Immature natural killer cell (primary cell): ENCODE measurements at regions not wholly inside any gene's neighbourhood (a gene's known extent, or its start where the extent isn't known, plus 50 kb on each side); places are given as distances from the start of the nearest gene placed in this dataset.

Experiments used
- DNase-seq, 3 donors: peaks; one replicate each; pipeline ENCODE4 v3.0.0; 2022; ENCODE audit warnings: mixed read lengths in 1 of 3
- H3K27ac Mint-ChIP-seq, 6 donors: one replicate each; pipeline ENCODE4 v1.8.0; 2020; ENCODE audit warnings: mixed read lengths in 6 of 6, mild to moderate bottlenecking in 5 of 6, inconsistent platforms in 4 of 6, moderate library complexity in 3 of 6
- H3K27me3 Mint-ChIP-seq, 3 donors: one replicate each; pipeline ENCODE4 v1.8.0; 2020 to 2021; ENCODE audit warnings: low read depth in 3 of 3, mild to moderate bottlenecking in 3 of 3, mixed read lengths in 3 of 3, moderate library complexity in 3 of 3, inconsistent platforms in 1 of 3
- H3K36me3 Mint-ChIP-seq, 3 donors: one replicate each; pipeline ENCODE4 v1.8.0; 2020; ENCODE audit warnings: mixed read lengths in 3 of 3, inconsistent platforms in 2 of 3, mild to moderate bottlenecking in 2 of 3
- H3K4me1 Mint-ChIP-seq, 2 donors: one replicate each; pipeline ENCODE4 v1.8.0; 2020; ENCODE audit warnings: inconsistent platforms in 2 of 2, mild to moderate bottlenecking in 2 of 2, mixed read lengths in 2 of 2, moderate library complexity in 1 of 2
- H3K4me3 Mint-ChIP-seq, 5 donors: one replicate each; pipeline ENCODE4 v1.8.0; 2020; ENCODE audit warnings: mild to moderate bottlenecking in 5 of 5, mixed read lengths in 5 of 5, inconsistent platforms in 3 of 5, moderate library complexity in 3 of 5
- H3K9me3 Mint-ChIP-seq, 6 donors: one replicate each; pipeline ENCODE4 v1.8.0; 2020; ENCODE audit warnings: mild to moderate bottlenecking in 6 of 6, mixed read lengths in 6 of 6, inconsistent platforms in 4 of 6, moderate library complexity in 3 of 6

DNA sequence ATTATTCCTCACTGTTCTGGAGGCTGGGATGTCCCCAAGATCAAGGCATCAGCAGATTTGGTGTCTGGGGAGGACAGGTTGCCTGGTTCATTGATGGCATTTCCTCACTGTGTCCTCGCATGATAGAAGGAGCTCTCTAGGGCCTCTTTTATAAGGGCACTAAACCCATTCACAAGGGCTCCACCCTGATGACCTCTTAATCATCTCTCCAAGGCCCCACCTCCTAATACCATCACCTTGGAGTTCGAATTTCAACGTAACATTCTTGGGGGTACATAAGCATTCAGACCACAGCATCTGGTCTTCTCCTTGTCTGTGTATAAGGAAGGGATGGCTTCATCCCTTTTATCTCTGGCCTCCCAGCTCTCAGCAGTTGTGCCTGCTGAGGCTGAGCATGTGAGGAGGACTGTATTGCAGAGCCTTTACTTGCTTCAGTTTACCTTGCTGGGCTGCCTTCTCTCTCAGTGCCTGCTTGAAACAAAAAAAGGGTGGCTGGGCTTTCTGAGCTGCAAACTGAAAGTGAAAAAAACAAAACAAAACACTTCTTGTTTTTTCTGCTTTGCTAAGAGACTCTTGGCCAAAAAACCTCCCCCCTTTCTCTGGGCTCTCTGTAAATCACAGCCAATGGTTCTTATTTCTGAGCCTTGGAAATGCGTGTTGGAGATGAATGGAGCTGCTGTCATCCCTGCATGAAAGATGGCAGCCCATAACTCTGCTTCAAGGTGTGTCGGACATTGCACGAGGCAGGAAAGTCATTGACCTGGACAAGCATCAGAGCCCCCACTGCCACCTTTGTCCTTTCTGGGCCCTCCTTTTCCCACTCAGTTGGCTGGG is 75.8 kb downstream of the RHOU start:
- DNase-seq = no peak
- no peak overlapping the region for H3K4me3 Mint-ChIP-seq
- H3K27ac Mint-ChIP-seq = peak overlapping the region in 1 of 6 donors; percentile 53
- peaks cover 2% of the 10 kb centered on the region in 3 donors for H3K27me3 Mint-ChIP-seq
- no peaks in the 10 kb centered on the region for H3K36me3 Mint-ChIP-seq
- no peaks in the 10 kb centered on the region for H3K9me3 Mint-ChIP-seq
- H3K4me1 Mint-ChIP-seq = peaks cover 7% of the 10 kb centered on the region in 2 donors

DNA sequence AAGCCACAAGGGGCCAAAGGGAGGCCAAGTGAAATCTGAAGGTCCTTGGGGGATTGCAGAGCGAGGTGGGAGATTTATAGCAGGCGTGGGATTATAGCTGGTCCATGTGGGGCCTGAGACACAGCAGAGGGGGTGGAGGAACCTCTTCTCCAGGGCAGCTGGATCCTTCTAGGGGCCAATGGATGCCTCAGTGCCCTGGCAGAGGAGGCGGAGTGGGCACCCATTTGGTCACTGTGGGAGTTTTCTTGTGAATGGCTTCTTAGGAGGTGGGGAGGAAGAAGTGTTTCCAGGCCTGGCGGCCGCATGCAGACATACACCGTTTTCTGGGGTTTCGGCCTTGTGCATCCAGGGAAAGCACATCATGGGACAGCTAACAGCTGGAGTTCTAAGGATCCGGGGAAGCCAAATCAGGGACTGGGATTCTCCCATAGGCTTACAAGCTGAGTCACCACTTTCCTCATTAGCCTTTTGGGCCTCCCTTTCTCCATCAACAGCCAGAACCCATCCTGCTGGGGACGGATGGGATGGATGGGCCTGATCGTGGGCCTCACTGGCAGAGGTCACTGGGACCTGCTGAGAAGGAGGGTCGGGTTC is 76.5 kb downstream of the RHOU start:
- Mint-ChIP-seq H3K27me3 (peaks cover 2% of the 10 kb centered on the region in 3 donors), H3K9me3 (no peaks in the 10 kb centered on the region), H3K27ac (peak overlapping the region in 2 of 6 donors; percentile 1 to 53), H3K36me3 (no peaks in the 10 kb centered on the region), H3K4me3 (no peak overlapping the region), H3K4me1 (peaks cover 7% of the 10 kb centered on the region in 2 donors)
- DNase-seq = no peak

DNA sequence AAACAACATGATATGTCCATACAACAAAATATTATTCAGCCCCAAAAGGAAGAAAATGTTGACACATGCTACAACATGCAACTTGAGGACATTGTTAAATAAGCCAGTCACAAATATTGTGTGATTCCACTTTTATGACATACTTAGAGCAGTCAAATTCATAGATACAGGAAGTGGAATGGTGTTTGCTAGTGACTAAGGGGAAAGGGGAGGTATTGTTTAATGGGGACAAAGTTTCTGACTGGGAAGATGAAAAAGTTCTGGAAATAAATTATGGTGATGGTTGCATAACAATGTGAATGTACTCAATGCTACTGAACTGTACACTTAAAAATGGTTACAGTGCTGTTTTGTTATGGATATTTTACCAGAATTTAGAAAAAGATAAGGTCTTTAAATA is 77.7 kb downstream of the RHOU start:
- Mint-ChIP-seq H3K4me3 (no peak overlapping the region), H3K27me3 (peaks cover 2% of the 10 kb centered on the region in 3 donors), H3K27ac (no peak overlapping the region), H3K36me3 (no peaks in the 10 kb centered on the region), H3K9me3 (no peaks in the 10 kb centered on the region), H3K4me1 (peaks cover 7% of the 10 kb centered on the region in 2 donors)
- no peak for DNase-seq

DNA sequence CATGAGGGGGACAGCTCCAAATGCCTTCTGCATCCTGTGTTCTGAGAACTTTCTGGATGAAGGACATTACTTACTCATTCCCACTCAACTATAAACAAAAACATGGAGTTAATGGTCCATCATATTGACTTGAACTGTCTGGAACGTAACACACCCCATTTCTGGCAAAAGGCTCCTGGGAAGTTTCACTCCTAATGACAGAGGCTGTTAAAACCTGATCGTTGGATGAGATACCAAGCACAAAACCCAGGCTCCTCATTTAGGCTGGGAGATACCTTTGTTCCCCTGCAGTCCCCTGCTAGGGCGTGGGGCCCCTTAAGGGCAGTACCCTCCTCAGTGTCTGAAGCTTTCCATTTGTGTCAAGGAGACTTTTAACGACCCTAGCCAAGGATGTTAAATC is 78.9 kb downstream of the RHOU start:
- Mint-ChIP-seq H3K27ac (no peak overlapping the region), H3K36me3 (no peaks in the 10 kb centered on the region), H3K9me3 (no peaks in the 10 kb centered on the region), H3K4me3 (no peak overlapping the region), H3K4me1 (peaks cover 7% of the 10 kb centered on the region in 2 donors), H3K27me3 (peaks cover 0 to 2% (median 2%) of the 10 kb centered on the region in 3 donors)
- no peak for DNase-seq

DNA sequence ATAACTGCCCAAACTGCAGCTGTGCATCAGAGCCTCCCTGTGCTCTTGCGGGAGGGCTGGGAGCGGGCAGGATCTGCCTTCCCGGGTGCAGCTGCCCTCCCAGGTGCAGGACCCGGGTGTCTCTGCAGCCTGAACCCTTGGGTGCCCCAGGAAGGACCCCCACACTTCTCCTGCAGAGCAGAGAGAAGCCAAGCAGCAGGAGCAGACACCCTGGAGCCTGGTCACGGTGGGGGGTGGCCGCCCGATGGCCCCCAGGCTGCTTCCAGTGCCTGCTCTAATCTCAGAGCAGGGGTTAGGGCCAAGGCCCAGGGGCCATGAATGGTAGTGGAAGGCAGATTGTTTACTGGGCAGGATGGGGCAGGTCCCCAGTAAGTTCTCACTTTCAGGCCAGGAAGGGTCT is 83.0 kb downstream of the RHOU start:
- Mint-ChIP-seq H3K4me1 (no peaks in the 10 kb centered on the region), H3K9me3 (no peaks in the 10 kb centered on the region), H3K4me3 (no peak overlapping the region), H3K27me3 (peaks cover 0 to 3% (median 2%) of the 10 kb centered on the region in 3 donors), H3K27ac (no peak overlapping the region), H3K36me3 (no peaks in the 10 kb centered on the region)
- no peak for DNase-seq

DNA sequence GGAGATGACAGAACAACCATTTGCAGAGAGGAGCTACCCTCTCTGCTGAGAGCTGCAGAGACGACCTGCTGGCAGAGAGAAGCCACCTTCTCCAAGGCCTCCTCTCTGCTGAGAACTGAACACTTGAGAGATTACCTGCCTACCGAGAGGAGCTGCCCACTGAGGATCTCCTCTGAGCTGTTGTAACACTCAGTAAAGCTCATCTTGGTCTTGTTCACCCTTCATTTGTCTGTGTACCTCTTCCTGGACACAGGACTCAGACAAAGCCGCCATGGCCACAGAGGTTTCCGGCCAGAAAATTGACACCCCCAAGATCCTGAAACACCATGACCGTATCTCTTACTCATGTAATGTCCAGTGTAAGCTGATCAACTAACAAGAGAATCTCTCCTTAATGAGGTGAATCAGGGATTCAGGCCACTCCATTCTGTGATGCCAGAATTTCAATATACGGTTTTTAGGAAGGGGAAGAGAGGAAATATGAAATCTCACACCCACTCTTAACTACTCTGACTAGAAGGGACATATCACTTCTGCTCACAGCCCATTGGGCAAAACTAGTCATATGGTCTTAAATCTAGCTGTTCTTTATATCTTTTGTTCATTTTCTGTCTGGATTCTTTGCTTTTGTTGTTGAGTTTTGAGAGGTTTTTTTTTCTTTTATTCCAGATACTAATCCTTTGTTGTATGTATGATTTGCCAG is 83.8 kb downstream of the RHOU start:
- Mint-ChIP-seq H3K27ac (no peak overlapping the region), H3K9me3 (no peaks in the 10 kb centered on the region), H3K27me3 (peaks cover 0 to 3% (median 2%) of the 10 kb centered on the region in 3 donors), H3K4me3 (no peak overlapping the region), H3K4me1 (no peaks in the 10 kb centered on the region), H3K36me3 (no peaks in the 10 kb centered on the region)
- DNase-seq = no peak

DNA sequence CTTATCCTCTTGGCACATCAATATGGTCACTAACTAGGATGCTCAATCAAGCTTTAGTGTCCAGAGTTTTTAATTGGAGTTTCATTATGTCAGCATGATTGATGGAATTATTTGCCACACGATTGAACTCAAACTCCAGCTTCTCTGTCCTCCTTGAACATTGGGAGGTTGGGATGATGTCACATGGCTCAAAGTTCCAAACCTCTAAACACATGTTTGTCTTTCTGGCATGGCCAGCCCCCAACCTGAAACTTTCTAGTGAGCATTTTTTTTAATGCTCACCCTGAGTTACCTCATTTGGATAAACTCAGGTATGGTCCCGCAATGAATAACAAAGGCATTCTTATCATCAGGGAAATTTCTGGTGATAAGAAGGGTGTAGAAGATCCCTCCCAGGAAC is 86.0 kb downstream of the RHOU start:
- H3K27ac Mint-ChIP-seq = no peak overlapping the region

DNA sequence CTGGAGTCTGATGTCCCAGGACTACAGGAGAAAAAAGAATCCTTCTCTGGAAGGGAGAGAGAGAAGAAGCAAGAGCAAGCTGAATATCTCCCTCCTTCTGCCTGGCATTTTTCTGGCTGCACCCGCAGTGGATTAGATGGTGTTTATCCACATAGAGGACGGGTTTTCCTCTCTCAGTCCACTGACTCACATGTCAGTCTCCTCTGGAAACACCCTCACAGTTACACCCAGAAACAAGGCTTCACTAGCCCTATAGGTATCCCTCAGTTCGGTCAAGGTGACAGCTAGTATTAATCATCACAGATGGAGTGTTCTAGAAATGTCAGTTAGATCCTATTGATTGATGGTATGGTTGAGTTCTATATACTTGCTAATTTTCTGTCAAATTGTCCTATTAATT is 87.9 kb downstream of the RHOU start:
- no peak for DNase-seq
- no peak overlapping the region for H3K27ac Mint-ChIP-seq
- H3K9me3 Mint-ChIP-seq = no peaks in the 10 kb centered on the region
- peaks cover 2 to 5% (median 5%) of the 10 kb centered on the region in 3 donors for H3K27me3 Mint-ChIP-seq
- no peaks in the 10 kb centered on the region for H3K36me3 Mint-ChIP-seq
- peaks cover 9 to 12% of the 10 kb centered on the region in 2 donors for H3K4me1 Mint-ChIP-seq
- no peak overlapping the region for H3K4me3 Mint-ChIP-seq

More for the DNA sequence above, 86.0 kb downstream of the RHOU start:
- H3K27me3 Mint-ChIP-seq = peaks cover 0 to 3% (median 2%) of the 10 kb centered on the region in 3 donors
- H3K9me3 Mint-ChIP-seq = no peaks in the 10 kb centered on the region
- H3K4me1 Mint-ChIP-seq = peaks cover 6% of the 10 kb centered on the region in 2 donors
- H3K36me3 Mint-ChIP-seq = no peaks in the 10 kb centered on the region
- DNase-seq = no peak
- no peak overlapping the region for H3K4me3 Mint-ChIP-seq

DNA sequence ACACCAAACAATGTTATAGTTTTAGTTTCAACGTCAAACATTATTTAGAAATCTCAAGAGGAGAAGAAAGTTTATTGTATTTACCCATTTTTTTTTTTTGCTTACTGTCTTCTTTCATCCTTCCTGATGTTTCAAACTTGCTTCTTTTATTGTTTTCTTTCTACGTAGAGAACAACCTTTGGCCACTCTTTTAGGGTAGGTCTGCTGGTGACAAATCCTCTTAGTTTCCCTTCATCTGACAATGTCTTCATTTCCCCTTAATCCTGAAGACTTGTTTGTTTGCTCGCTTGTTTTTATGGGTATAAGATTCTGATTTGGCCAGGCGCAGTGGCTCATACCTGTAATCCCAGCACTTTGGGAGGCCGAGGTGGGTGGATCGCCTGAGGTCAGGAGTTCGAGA is 89.1 kb downstream of the RHOU start:
- Mint-ChIP-seq H3K9me3 (no peaks in the 10 kb centered on the region), H3K36me3 (no peaks in the 10 kb centered on the region), H3K27me3 (peaks cover 4 to 6% (median 5%) of the 10 kb centered on the region in 3 donors)

DNA sequence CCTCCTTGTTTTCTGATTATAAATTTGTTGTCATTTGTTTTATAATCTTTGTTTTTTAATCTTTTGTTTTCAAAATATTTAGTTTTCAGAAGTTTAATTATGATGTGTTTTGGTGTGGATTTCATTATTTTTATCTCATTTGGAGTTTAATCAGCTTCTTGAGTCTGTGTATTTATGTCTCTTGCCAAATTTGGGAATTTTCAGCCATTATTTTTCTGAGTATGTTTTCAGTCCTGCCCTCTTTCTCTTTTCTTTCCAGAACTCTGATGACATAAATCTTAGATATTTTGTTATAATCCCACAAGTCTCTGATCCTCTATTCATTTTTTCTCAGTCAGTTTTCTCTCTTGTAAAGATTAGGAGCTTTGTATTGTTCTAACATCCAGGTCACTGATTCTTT is 89.8 kb downstream of the RHOU start:
- H3K27ac Mint-ChIP-seq = no peak overlapping the region
- H3K4me3 Mint-ChIP-seq = no peak overlapping the region
- H3K36me3 Mint-ChIP-seq = no peaks in the 10 kb centered on the region
- peaks cover 4 to 6% (median 5%) of the 10 kb centered on the region in 3 donors for H3K27me3 Mint-ChIP-seq
- DNase-seq = no peak
- H3K4me1 Mint-ChIP-seq = peaks cover 9 to 12% of the 10 kb centered on the region in 2 donors
- H3K9me3 Mint-ChIP-seq = no peaks in the 10 kb centered on the region

More for the DNA sequence above, 89.1 kb downstream of the RHOU start:
- no peak for DNase-seq
- Mint-ChIP-seq H3K4me1 (peaks cover 9 to 12% of the 10 kb centered on the region in 2 donors), H3K27ac (no peak overlapping the region), H3K4me3 (no peak overlapping the region)

DNA sequence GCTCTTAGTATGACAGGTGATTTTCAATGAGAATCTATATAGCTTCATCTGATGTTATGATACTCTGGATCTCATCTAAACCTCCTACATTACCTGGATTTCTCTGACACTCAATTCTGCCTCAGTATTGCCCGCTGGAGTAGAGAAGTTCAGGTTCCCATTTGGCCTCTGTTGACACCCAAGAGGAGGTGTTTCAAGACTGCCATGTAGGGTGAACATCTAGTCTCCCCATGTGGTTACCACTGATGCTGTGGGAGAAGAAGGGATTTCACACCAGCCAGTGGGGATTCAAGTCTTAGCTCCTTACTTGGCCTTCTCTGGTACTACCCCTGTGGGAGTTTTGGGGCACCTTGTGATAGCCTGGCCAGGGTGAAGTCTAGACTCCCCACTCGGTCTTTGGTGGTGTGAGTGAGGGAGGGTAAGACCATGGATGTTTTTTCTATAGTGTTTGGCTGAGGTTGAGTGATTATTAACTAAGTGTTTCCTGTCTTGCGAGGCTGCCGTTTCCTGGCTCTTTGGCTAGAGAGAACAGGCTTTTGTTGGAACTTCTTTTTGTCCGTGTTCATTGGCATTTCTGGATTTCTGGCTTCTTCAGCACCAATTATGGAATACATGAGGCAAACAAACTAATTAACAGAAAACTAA is 90.7 kb downstream of the RHOU start:
- no peak for DNase-seq
- H3K27ac Mint-ChIP-seq = no peak overlapping the region
- no peak overlapping the region for H3K4me3 Mint-ChIP-seq
- peaks cover 9 to 12% of the 10 kb centered on the region in 2 donors for H3K4me1 Mint-ChIP-seq
- no peaks in the 10 kb centered on the region for H3K36me3 Mint-ChIP-seq
- no peaks in the 10 kb centered on the region for H3K9me3 Mint-ChIP-seq
- H3K27me3 Mint-ChIP-seq = peaks cover 5 to 6% (median 6%) of the 10 kb centered on the region in 3 donors

DNA sequence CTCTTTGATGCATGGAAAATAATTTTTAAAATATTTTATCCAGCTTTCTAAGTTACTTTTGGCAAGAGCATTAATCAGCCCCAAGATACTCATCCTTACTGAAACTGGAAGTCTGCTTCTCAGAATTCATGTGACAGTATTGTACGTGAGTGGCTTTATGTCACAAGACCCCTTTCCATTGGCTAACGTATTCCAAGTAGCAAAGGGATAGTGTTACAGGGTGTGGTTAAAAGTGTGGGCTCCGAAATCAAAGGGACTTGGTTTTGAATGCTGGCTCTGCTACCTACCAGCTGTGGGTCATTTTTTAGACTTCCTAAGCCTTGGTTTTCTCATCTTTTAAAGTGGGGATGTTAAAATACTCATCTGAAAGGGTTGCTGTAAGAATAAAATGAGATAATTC is 91.7 kb downstream of the RHOU start:
- H3K36me3 Mint-ChIP-seq = no peaks in the 10 kb centered on the region
- no peak for DNase-seq
- peaks cover 5 to 6% (median 6%) of the 10 kb centered on the region in 3 donors for H3K27me3 Mint-ChIP-seq
- H3K4me3 Mint-ChIP-seq = no peak overlapping the region
- H3K4me1 Mint-ChIP-seq = peaks cover 9 to 12% of the 10 kb centered on the region in 2 donors
- no peaks in the 10 kb centered on the region for H3K9me3 Mint-ChIP-seq
- no peak overlapping the region for H3K27ac Mint-ChIP-seq

DNA sequence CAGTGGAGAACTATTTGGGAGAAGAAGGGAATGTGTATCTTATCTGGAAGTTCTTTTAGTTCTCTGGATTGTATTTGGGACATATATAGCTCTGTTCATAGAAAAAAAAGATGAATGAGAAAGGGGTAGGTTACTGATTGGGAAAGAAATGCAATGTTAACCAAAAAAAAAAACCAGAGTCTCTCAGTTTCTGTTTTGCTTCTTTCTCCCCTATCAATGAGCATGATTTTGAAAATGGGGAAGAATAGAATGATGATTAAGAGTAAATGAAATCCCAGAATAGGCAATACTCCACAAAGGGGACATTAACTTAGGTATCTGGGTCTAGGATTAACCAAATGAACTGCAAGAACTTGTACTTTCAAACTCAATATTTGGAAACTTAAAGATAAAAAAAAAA is 92.9 kb downstream of the RHOU start:
- Mint-ChIP-seq H3K27ac (no peak overlapping the region), H3K4me3 (no peak overlapping the region), H3K9me3 (no peaks in the 10 kb centered on the region), H3K27me3 (peaks cover 6 to 7% (median 6%) of the 10 kb centered on the region in 3 donors), H3K4me1 (peaks cover 9 to 12% of the 10 kb centered on the region in 2 donors), H3K36me3 (no peaks in the 10 kb centered on the region)
- no peak for DNase-seq
